Activated CD4-positive, CD25-positive, alpha-beta regulatory T cell treated with anti-CD3 and anti-CD28 coated beads, Interleukin-2, amount 50 U/mL, for 24 hours (primary cell): ENCODE measurements at regions not wholly inside any gene's neighbourhood (a gene's known extent, or its start where the extent isn't known, plus 50 kb on each side); places are given as distances from the start of the nearest gene placed in this dataset.

Source experiments
- ATAC-seq, 2 donors: fragments of 150-1000 bp; cut with Tn5 transposase; one replicate each; pipeline ENCODE4 v1.10.0; 2021; ENCODE audit warnings: mild to moderate bottlenecking in 1 of 2, moderate library complexity in 1 of 2

GRCh38 chr16:66003201-66003600, 363.3 kb upstream of the CDH5 start:
- ATAC-seq: no peak

- ATAC-seq: no peak
These were observed 363.9 kb upstream of the CDH5 start for GRCh38 chr16:66002601-66003000.

GRCh38 chr16:66001432-66001831, 365.1 kb upstream of the CDH5 start:
- no peak for ATAC-seq

GRCh38 chr16:65998443-65998842, 368.0 kb upstream of the CDH5 start:
- no peak for ATAC-seq

- ATAC-seq: no peak
These were observed 372.2 kb upstream of the CDH5 start for GRCh38 chr16:65994291-65994690.

GRCh38 chr16:65991149-65991701, 375.3 kb upstream of the CDH5 start:
- ATAC-seq: no peak

- ATAC-seq: no peak
These were observed 376.5 kb upstream of the CDH5 start for GRCh38 chr16:65989861-65990604.

DNA sequence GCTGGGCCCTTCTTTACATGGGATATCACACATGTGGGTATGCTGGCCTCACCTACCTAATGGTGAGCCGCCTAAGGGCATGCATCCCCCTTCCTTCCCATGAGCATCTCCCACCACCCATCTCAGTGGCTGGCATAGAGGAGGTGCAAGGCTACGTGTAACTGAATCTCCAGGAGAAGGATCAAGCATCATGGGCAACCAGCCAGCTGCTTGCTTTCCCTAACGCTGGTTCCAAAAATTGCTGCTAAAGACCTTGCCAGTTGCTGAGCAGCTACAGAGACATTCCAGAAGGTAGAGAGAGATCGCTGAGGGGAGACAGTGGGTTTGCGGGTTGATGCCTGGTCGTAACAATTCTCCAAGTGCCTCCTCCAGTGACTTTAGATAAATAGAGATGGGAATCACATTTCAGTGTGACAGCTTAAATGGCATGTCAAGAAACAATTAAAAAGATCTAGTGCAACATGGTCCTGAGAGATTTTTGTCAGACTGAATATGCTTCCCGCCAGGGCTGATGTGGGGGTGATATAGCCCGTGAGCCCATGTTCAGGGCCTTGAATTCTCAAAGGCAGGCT, 378.4 kb upstream of the CDH5 start:
- no peak for ATAC-seq

DNA sequence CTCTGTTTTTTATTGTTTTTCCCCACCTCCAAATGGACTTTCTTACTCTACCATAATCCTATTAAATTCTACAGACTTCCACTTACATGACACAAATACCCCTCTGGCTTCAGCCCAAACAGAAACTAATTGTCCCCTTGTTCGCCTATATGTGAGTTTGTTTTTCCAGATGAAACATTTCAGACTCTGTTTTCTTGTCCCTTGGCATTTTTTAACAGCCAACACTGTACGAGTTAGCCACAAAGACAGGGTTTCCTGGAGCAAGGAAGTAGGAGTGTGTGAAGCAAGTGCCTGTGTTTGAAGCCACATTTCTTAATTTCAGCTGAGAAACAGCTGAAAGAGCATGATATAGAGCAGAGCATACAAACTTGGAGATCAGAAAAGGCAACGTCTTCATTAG, 382.2 kb upstream of the CDH5 start:
- ATAC-seq: no peak

- ATAC-seq: no peak
These were observed 385.4 kb upstream of the CDH5 start for GRCh38 chr16:65981057-65981456.

DNA sequence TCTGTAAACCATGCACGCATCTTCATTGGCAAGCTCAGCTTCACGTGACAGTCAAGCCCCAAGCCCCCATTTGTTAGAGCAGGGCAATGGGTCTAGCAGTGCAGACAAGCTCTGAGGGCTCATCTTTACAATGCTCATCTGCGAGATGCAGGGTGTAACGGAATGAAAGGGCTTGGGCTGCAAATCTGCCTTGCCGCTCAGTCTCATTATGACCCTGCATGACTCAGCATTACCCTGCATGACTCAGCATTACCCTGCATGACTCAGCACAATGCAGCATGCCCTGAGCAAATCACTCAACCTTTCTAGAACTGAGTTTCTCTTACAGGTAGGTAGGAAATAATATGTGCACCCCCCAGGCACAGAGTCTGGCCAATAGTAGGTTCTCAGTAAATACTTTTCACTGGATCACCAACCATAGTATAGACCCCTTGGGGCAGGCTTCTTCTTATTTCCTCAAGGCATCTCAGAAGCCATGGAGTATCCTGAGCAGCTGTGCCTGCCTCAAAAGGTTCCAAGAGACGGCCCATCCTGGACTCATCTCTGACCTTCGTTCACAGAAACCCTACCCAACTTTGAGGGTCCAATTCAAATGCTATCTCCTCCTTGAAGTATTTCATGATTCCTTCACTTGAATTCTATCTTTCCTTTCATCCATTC, 391.3 kb upstream of the CDH5 start:
- peak; percentile 45 to 56 for ATAC-seq

- ATAC-seq: no peak
These were observed 399.1 kb upstream of the CDH5 start for GRCh38 chr16:65967376-65967775.

DNA sequence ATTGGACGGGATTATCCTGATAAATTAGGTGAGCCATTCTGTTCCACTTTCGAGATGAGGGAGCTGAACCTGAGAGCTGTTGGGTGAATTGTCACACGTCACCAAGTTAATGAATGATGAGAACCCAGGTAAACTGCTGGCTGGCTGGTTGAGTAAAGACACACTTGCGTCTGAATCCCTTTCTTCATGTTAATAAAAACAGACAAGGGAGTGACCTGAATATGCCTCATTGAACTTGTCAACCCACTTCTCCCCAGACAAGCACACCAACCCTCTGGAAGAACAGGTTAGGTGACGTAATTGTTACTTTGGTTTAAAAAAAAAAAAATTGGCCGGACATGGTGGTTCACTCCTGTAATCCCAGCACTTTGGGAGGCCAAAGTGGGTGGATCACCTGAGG, 400.9 kb upstream of the CDH5 start:
- no peak for ATAC-seq

GRCh38 chr16:65964752-65965151, 401.7 kb upstream of the CDH5 start:
- no peak for ATAC-seq

DNA sequence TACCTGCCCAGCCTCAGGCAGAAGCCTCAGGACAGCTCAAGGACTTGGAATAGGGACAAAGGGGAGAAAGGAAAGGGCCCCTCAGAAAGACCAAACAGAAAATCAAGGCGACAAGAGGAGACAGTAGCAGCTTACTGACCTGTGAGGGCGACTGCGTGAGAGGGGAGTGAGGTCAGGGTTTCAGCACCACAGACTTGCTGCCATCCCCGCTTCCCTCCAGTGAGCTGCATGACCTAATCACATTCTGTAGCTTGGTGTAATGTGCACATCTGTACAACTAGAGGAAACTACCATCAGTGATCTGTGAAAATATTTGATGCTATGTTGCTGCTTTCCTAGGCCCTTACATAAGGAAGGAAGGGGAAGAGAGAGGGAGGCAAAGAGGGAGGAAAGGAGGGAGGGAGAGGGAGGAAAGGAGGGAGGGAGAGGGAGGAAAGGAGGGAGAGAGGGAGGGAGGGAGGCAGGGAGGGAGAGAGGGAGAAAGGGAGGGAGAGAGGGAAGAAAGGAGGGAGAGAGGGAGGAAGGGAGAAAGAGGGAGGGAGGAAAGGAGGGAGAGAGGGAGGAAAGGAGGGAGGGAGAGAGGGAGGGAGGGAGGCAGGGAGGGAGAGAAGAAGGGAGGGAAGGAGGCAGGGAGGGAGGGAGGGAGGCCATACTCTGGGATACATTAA, 404.9 kb upstream of the CDH5 start:
- ATAC-seq: no peak

- no peak for ATAC-seq
These were observed 406.5 kb upstream of the CDH5 start for GRCh38 chr16:65959983-65960382.

GRCh38 chr16:65958086-65958485, 408.4 kb upstream of the CDH5 start:
- ATAC-seq: no peak

GRCh38 chr16:65956100-65956499, 410.4 kb upstream of the CDH5 start:
- no peak for ATAC-seq

- no peak for ATAC-seq
These were observed 412.0 kb upstream of the CDH5 start for GRCh38 chr16:65954446-65954845.

GRCh38 chr16:65950211-65950610, 416.3 kb upstream of the CDH5 start:
- ATAC-seq: no peak

GRCh38 chr16:65948361-65948760, 418.1 kb upstream of the CDH5 start:
- no peak for ATAC-seq

GRCh38 chr16:65947951-65948350, 418.5 kb upstream of the CDH5 start:
- no peak for ATAC-seq

- no peak for ATAC-seq
These were observed 421.0 kb upstream of the CDH5 start for GRCh38 chr16:65945493-65945892.
